Activated naive CD4-positive, alpha-beta T cell treated with anti-CD3 and anti-CD28 coated beads, Interleukin-2, amount 50 U/mL, for 16 hours (primary cell): ENCODE measurements at regions not wholly inside any gene's neighbourhood (a gene's known extent, or its start where the extent isn't known, plus 50 kb on each side); places are given as distances from the start of the nearest gene placed in this dataset.
A peak's percentile ranks its signal among the peaks of the same experiment; 100 is the strongest.
"Not testable (repeated sequence)": the region's sequence is repeated elsewhere in the genome, so short reads cannot be mapped to it uniquely, and the experiment has no call there.

Source experiments
- DNase-seq: peaks from one replicate; pipeline ENCODE4 v3.0.0-alpha.2; 2020

GRCh38 chr10:21285742-21286331, 239.6 kb downstream of the SKIDA1 start:
- no peak for DNase-seq

GRCh38 chr10:21285207-21285606, 240.3 kb downstream of the SKIDA1 start:
- DNase-seq: no peak

GRCh38 chr10:21284301-21284700, 241.2 kb downstream of the SKIDA1 start:
- no peak for DNase-seq

- not testable (repeated sequence) for DNase-seq
These were observed 242.4 kb downstream of the SKIDA1 start for GRCh38 chr10:21283053-21283452.

- DNase-seq: no peak
These were observed 243.6 kb downstream of the SKIDA1 start for GRCh38 chr10:21281765-21282484.

GRCh38 chr10:21280971-21281572, 244.4 kb downstream of the SKIDA1 start:
- no peak for DNase-seq

GRCh38 chr10:21280037-21280436, 245.4 kb downstream of the SKIDA1 start:
- no peak for DNase-seq

GRCh38 chr10:21279217-21279575, 246.3 kb downstream of the SKIDA1 start:
- DNase-seq: no peak

GRCh38 chr10:21278491-21279216, 246.8 kb downstream of the SKIDA1 start:
- peak; percentile 70 for DNase-seq

- DNase-seq: no peak
These were observed 252.0 kb downstream of the SKIDA1 start for GRCh38 chr10:21273400-21273968.

- no peak for DNase-seq
These were observed 252.7 kb downstream of the SKIDA1 start for GRCh38 chr10:21272643-21273399.

- no peak for DNase-seq
These were observed 254.5 kb downstream of the SKIDA1 start for GRCh38 chr10:21270976-21271375.

GRCh38 chr10:21269289-21269688, 256.2 kb downstream of the SKIDA1 start:
- no peak for DNase-seq

GRCh38 chr10:21265622-21266021, 259.9 kb downstream of the SKIDA1 start:
- DNase-seq: no peak

GRCh38 chr10:21264271-21264670, 261.2 kb downstream of the SKIDA1 start:
- DNase-seq: no peak

- DNase-seq: no peak
These were observed 261.6 kb downstream of the SKIDA1 start for GRCh38 chr10:21263839-21264238.

GRCh38 chr10:21263263-21263803, 262.1 kb downstream of the SKIDA1 start:
- no peak for DNase-seq

- no peak for DNase-seq
These were observed 263.6 kb downstream of the SKIDA1 start for GRCh38 chr10:21261842-21262294.

- DNase-seq: no peak
These were observed 264.9 kb downstream of the SKIDA1 start for GRCh38 chr10:21260506-21261149.

- DNase-seq: no peak
These were observed 265.4 kb downstream of the SKIDA1 start for GRCh38 chr10:21260066-21260465.

- no peak for DNase-seq
These were observed 267.6 kb downstream of the SKIDA1 start for GRCh38 chr10:21257919-21258318.

- DNase-seq: no peak
These were observed 268.3 kb downstream of the SKIDA1 start for GRCh38 chr10:21257191-21257590.
